ENCODE measurements at regions not wholly inside any gene's neighbourhood (a gene's known extent, or its start where the extent isn't known, plus 50 kb on each side); places are given as distances from the start of the nearest gene placed in this dataset.

- TF ChIP-seq CTCF (IDR thresholded peaks at IDR 0.05) (no peak), POLR2A (IDR thresholded peaks at IDR 0.05) (no peak)
These were observed 1514.0 kb downstream of the FAM181B start for GRCh38 chr11:81219661-81220060.
